RKO (cell line): ENCODE measurements at regions not wholly inside any gene's neighbourhood (a gene's known extent, or its start where the extent isn't known, plus 50 kb on each side); places are given as distances from the start of the nearest gene placed in this dataset.

Experiments
- DNase-seq: peaks from one replicate; pipeline ENCODE4 v3.0.0-alpha.2; 2016; ENCODE audit warnings: low spot score

GRCh38 chr5:28788954-28789353 is 1750.6 kb upstream of the CDH9 start:
- no peak for DNase-seq

DNA sequence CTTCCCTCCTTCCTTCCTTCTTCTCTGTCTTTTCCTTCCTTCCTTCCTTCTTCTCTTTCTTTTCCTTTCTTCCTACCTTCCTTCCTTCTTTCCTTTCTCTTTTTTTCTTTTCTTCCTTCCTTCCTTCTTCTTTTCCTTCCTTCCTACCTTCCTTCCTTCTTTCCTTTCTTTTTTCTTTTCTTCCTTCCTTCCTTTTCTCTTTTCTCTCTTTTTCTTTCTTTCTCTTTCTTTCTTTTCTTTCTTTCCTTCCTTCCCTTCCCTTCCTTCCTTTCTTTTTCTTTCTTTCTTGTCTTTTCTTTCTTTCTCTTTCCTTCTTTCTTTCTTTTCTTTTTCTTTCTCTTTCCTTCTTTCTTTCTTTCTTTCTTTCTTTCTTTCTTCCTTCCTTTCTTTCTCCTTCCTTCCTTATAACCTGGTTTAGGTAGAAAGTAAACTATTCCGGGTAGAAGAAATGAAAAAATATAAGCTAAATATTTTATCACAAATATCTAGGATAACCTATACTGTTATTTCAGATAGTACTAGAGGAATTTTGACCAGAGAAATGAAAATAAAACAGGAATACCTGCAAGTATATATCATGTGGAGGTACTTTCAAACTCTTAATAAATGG is 1741.8 kb upstream of the CDH9 start:
- no peak for DNase-seq

GRCh38 chr5:28779161-28779754 is 1740.9 kb upstream of the CDH9 start:
- peak; percentile 75 for DNase-seq

GRCh38 chr5:28770307-28770706 is 1731.9 kb upstream of the CDH9 start:
- DNase-seq: no peak

- peak; percentile 76 for DNase-seq
Measured at GRCh38 chr5:28766565-28767158, 1728.3 kb upstream of the CDH9 start.

- DNase-seq: no peak
Measured at GRCh38 chr5:28751396-28751795, 1713.0 kb upstream of the CDH9 start.

DNA sequence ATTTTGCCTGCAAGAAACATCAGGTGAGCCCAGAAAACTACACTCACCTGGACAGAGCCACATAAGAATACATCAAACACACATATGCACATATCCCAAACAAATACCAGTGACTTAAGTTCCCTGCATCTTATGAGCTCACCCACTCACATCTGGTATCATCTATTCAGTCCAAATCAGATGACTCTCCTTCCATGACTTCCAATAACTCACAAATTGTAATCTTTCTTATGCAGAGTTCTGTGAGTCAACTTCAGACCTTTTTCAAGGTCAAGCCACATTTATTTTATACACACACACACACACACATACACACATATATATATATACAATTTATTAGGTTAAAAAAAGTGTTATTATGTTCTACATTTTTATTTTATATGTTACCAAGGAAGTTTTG is 1711.9 kb upstream of the CDH9 start:
- peak; percentile 27 for DNase-seq

DNA sequence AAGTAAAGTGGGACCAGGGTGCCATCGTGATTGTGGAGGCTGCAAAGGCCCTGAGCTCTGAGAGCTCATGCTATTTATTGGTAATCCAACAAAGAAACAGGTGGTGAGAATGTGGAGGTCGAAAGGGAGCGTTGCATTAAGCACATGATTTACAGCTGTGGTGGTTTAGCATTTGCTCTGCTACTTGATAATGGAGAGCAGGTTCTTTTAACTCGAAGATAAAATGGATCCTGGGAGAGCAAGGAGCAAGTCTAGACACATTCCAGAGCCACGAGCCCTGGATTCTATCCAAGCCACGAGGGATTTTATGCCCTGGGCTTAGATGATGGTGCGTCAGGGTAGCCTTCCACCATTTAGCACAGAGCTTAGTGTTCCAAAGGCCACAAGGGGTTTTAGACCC is 1710.1 kb upstream of the CDH9 start:
- DNase-seq: no peak

DNA sequence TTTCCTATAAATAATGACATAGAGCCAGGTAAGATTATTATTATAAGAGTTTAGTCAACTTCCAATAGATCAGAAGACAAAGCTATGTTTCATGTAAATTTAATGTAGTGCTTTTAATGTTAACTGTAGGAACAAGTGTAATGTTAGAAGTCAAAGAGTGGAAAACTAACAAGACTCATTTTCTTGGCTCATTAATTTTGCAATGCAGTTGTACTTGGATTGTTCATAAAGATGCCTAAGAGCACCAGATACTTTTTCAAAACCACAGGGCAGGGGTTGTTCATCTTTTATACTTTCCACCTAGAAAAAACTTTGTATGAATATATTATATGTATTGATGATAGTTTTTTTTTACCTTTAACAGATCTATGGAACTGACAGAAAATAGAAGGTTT is 1705.3 kb upstream of the CDH9 start:
- no peak for DNase-seq

DNA sequence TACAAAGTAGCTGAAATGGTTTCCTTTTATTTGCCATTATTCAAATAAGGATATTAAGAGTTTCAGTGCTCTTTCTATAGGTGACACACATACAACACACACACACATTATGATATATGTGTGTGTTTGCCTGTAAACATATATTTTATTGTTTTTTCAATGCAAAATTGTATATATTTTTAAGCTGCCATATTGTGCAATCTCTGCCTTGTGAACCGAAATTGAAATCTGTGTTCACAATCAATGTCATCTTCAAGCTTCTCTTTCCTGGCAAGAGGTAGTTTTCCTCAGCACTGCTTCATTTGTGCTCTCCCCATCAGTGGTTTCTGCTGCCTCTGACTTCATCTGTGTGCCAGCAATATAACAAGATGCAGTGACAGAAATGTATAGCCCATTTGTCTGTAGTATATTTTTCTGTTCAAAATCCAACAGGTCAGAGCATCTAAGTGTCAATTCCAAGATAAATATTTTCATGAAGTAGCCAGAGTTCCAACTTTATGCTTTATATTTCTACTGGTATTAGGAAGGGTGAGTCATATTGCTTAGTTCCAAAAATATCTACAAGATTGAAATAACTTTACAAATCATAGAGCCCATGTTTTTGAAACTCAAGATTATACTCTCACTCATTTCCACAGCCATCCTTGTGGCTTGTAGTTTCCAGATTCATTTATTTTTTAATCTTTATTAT is 1704.8 kb upstream of the CDH9 start:
- no peak for DNase-seq

DNA sequence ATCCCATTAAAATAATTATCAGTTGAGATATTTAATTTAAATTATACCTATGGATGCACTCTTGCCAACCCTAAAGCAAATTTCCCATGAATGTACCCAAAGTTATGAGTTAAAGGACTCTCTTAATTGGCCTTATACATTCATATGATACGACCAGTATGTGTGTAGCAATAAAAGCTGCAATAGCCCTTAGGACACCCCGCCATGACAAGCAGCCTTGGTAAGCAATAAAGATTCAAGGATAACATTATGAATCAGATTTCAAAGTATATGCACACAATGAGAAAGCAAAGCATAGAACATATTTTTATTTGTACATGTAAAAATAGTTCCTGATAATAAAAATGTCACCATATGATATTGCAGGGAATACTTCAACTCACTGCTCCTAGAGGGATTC is 1699.3 kb upstream of the CDH9 start:
- no peak for DNase-seq

DNA sequence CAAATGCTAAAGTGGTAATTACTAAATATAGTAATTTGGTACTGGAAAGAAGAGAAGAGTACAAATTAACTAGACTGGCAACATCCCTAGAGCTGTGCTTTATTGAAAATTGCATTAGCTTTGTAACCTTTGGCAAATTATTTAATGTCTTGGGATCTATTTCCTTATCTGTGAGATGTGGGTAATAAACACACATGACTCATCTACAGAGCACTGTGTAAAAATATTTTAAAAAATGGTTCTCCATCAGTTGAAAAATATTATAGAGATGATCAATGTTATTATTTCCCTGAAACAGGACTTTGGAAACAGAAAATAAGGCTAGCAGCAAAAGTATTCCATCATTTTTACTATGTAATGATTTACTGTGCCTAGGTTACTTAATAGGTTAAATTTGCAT is 1698.8 kb upstream of the CDH9 start:
- DNase-seq: no peak

DNA sequence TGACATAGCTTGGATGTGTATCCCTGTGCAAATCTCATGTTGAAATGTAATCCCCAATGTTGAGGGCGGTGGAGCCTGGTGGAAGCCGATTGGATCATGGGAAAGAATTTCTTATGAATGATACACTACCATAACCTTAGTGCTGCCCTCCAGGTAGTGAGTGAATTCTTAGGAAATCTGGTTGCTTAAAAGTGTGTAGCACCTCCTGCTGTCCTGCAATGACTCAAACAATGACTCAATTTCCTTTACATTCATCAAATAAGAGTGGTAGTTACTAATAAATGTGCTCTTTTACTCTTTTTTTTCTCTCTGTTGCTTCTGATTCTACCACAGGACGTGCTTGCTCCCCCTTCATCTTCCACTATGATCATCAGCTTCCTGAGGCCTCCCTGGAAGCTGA is 1696.0 kb upstream of the CDH9 start:
- peak; percentile 34 for DNase-seq

DNA sequence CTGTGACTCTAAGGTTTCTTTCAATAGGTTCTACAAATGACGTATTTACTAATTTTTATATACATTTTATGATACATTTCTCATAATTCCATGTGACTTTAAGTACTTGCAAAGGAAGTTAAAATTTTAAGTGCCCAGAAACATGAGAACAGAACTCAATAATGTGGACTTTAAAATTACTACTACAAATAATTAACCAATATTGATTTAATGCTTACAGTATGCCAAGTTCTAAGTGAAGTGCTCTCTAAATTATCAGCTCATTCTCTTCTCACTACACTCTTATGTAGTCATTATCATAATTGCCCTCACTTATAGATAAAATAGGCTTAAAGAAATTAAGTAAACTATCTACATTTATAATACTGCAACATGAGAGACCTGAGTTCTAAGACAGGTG is 1690.7 kb upstream of the CDH9 start:
- DNase-seq: no peak

DNA sequence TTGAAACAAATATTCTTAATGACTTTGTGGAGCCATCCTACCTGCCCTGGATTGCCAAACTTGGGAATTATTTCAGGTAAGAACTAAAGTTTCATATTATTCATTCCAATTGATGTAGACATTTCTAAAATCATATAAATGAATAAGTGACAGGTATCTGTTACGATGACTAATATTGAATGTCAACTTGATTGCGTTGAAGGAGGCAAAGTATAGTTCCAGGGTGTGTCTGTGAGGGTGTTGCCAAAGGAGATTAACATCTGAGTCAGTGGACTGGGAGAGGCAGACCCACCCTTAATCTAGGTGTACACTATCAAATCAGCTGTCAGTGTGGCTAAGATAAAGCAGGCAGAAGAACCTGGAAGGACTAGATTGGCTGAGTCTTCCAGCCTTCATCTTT is 1688.4 kb upstream of the CDH9 start:
- DNase-seq: no peak

DNA sequence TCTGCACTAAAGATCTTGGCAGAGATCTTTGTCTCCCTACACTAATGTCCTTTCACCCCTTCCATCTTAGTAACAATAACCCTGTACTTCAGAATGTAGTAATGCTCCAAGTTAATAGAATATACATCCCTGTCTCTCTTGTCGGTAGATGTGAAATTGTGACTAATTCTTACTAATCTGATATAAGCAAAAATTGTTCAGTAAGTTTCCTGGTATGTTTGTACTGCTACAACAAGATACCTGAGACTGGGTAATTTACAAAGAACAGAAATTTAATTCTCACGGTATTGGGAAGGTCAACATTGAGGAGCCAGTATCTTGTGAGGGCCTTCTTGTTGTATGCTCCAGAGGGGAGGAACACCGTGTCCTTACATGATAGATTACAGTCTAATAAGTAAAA is 1686.6 kb upstream of the CDH9 start:
- DNase-seq: no peak

DNA sequence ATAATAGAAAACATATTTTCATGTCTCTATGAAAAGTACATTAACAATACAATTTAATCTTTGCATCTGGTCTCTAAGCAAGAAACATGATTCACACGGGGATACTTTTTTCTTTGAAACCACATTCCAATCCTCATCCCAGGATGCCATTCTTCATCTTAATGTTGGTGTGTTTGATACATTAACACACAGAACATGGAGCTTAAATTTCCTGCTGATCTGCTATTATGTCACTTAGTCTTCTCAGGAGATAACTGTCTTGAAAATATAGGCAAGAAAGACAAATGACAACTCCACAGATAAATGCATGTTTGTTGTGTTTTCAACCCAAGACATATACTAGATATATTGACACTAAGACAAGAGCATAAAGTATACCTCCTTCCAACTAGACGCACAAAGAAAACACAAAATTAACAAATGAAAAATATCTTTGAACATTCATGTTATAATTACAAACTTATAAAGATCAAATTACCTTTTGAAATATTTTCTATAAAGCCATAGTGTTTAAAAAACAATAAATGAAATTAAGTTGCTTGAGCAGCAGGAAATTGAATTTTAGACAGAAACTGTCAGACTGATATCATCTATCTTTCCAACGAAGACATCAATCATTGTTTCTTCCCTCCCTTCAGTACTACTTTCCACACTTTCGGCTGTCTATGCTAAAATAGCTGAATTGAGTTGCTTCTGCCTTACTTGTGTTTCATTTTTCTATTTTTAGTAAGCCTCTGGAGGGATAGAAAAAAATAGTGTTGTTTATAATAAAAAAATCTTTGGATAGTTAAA is 1676.7 kb upstream of the CDH9 start:
- DNase-seq: no peak

DNA sequence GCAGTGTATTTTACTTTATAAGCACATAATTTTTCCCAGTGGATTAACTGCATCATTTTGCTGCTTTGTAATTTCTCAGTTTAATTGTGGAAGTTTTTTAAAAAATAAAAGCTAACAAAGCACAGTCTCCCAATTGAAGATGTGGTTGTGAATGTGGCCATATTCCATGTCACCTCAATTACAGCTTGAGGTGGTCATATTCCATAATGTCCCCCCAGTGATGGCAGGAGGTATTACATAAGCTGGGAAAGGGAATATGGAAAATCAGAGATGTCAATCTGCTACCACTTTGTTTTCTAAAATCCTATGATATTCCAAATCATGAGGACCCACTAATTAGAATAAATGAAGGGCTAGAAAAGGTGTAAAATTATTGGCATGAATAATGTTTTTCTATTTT is 1672.0 kb upstream of the CDH9 start:
- peak; percentile 7 for DNase-seq

DNA sequence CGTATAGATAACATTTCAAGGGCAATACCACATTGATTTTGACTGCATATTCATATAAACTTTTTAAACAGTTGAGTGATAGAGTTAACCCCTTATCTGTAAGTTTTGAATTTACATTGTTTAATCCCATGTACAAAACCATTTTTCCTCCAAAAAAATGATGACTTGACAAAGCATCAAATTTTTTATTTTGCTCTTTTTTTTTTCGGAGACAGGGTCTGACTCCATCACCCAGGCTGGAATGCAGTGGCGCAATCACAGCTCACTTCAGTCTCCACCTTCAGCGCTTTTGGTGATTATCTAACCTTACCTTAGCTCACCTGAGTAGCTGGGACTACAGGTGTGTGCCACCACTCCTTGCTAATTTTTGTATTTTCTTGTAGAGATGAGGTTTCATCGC is 1670.1 kb upstream of the CDH9 start:
- no peak for DNase-seq

- DNase-seq: no peak
Measured at GRCh38 chr5:28707706-28708105, 1669.3 kb upstream of the CDH9 start.

GRCh38 chr5:28703651-28704260 is 1665.4 kb upstream of the CDH9 start:
- DNase-seq: no peak

- no peak for DNase-seq
Measured at GRCh38 chr5:28691526-28691925, 1653.1 kb upstream of the CDH9 start.
